ENCODE measurements at regions not wholly inside any gene's neighbourhood (a gene's known extent, or its start where the extent isn't known, plus 50 kb on each side); places are given as distances from the start of the nearest gene placed in this dataset.
"Not testable (repeated sequence)": the region's sequence is repeated elsewhere in the genome, so short reads cannot be mapped to it uniquely, and the experiment has no call there.

GRCh38 chr14:59044707-59045106, 143.8 kb upstream of the DAAM1 start:
- 95% methylated on average over 5 of the region's 6 CpGs for WGBS
- no peak overlapping the region for H3K9ac ChIP-seq (ENCODE audit: low read depth, low read length)
- no peaks in the 10 kb centered on the region for H3K4me1 ChIP-seq (ENCODE audit: insufficient read depth, low read length)
- no peaks in the 10 kb centered on the region for H3K9me3 ChIP-seq (ENCODE audit: insufficient read depth, low read depth, low read length)
- no peak overlapping the region for H3K27ac ChIP-seq (ENCODE audit: low read depth, low read length)
- H3K27me3 ChIP-seq (ENCODE audit: insufficient read depth, low read length), result no peaks in the 10 kb centered on the region
- no peaks in the 10 kb centered on the region for H3K36me3 ChIP-seq (ENCODE audit: insufficient read depth, low read length)
- H3K4me3 ChIP-seq (ENCODE audit: low read length), result no peak overlapping the region

- H3K27ac ChIP-seq (ENCODE audit: low read depth, low read length), result no peak overlapping the region
- 83% methylated on average over 2 of the region's 2 CpGs for WGBS
These were observed 141.7 kb upstream of the DAAM1 start for GRCh38 chr14:59046746-59047145.

GRCh38 chr14:59055006-59055405, 133.5 kb upstream of the DAAM1 start:
- Histone ChIP-seq H3K27me3 (ENCODE audit: insufficient read depth, low read length) (no peaks in the 10 kb centered on the region), H3K9ac (ENCODE audit: low read depth, low read length) (no peak overlapping the region), H3K27ac (ENCODE audit: low read depth, low read length) (no peak overlapping the region), H3K4me3 (ENCODE audit: low read length) (no peak overlapping the region), H3K4me1 (ENCODE audit: insufficient read depth, low read length) (no peaks in the 10 kb centered on the region), H3K36me3 (ENCODE audit: insufficient read depth, low read length) (no peaks in the 10 kb centered on the region), H3K9me3 (ENCODE audit: insufficient read depth, low read depth, low read length) (no peaks in the 10 kb centered on the region)
- 100% methylated on average over 1 of the region's 1 CpG for WGBS

More at GRCh38 chr14:59046746-59047145, 141.7 kb upstream of the DAAM1 start:
- no peaks in the 10 kb centered on the region for H3K4me1 ChIP-seq (ENCODE audit: insufficient read depth, low read length)
- no peak overlapping the region for H3K4me3 ChIP-seq (ENCODE audit: low read length)
- no peaks in the 10 kb centered on the region for H3K27me3 ChIP-seq (ENCODE audit: insufficient read depth, low read length)
- H3K36me3 ChIP-seq (ENCODE audit: insufficient read depth, low read length), result no peaks in the 10 kb centered on the region
- no peaks in the 10 kb centered on the region for H3K9me3 ChIP-seq (ENCODE audit: insufficient read depth, low read depth, low read length)
- no peak overlapping the region for H3K9ac ChIP-seq (ENCODE audit: low read depth, low read length)

- Histone ChIP-seq H3K9ac (ENCODE audit: low read depth, low read length) (no peak overlapping the region), H3K27me3 (ENCODE audit: insufficient read depth, low read length) (no peaks in the 10 kb centered on the region), H3K27ac (ENCODE audit: low read depth, low read length) (no peak overlapping the region), H3K4me1 (ENCODE audit: insufficient read depth, low read length) (no peaks in the 10 kb centered on the region), H3K36me3 (ENCODE audit: insufficient read depth, low read length) (no peaks in the 10 kb centered on the region), H3K9me3 (ENCODE audit: insufficient read depth, low read depth, low read length) (no peaks in the 10 kb centered on the region), H3K4me3 (ENCODE audit: low read length) (no peak overlapping the region)
These were observed 132.9 kb upstream of the DAAM1 start for GRCh38 chr14:59055439-59056045.

GRCh38 chr14:59057551-59057950, 130.9 kb upstream of the DAAM1 start:
- Histone ChIP-seq H3K4me3 (ENCODE audit: low read length) (no peak overlapping the region), H3K9me3 (ENCODE audit: insufficient read depth, low read depth, low read length) (no peaks in the 10 kb centered on the region), H3K36me3 (ENCODE audit: insufficient read depth, low read length) (no peaks in the 10 kb centered on the region), H3K27ac (ENCODE audit: low read depth, low read length) (no peak overlapping the region), H3K27me3 (ENCODE audit: insufficient read depth, low read length) (no peaks in the 10 kb centered on the region), H3K4me1 (ENCODE audit: insufficient read depth, low read length) (no peaks in the 10 kb centered on the region), H3K9ac (ENCODE audit: low read depth, low read length) (no peak overlapping the region)
- 100% methylated on average over 2 of the region's 2 CpGs for WGBS

GRCh38 chr14:59058776-59059175, 129.7 kb upstream of the DAAM1 start:
- H3K27ac ChIP-seq (ENCODE audit: low read depth, low read length); H3K9me3 ChIP-seq (ENCODE audit: insufficient read depth, low read depth, low read length); H3K36me3 ChIP-seq (ENCODE audit: insufficient read depth, low read length); H3K4me1 ChIP-seq (ENCODE audit: insufficient read depth, low read length); H3K27me3 ChIP-seq (ENCODE audit: insufficient read depth, low read length); H3K4me3 ChIP-seq (ENCODE audit: low read length); H3K9ac ChIP-seq (ENCODE audit: low read depth, low read length): not testable (repeated sequence)
- 97% methylated on average over 24 of the region's 30 CpGs for WGBS

- 95% methylated on average over 3 of the region's 3 CpGs for WGBS
- no peak overlapping the region for H3K4me3 ChIP-seq (ENCODE audit: low read length)
- H3K9ac ChIP-seq (ENCODE audit: low read depth, low read length), result no peak overlapping the region
- 0 out of 2 replicates have a peak, but pooled peaks cover 9% of the 10 kb centered on the region for H3K9me3 ChIP-seq (ENCODE audit: insufficient read depth, low read depth, low read length)
- no peak overlapping the region for H3K27ac ChIP-seq (ENCODE audit: low read depth, low read length)
- H3K27me3 ChIP-seq (ENCODE audit: insufficient read depth, low read length), result no peaks in the 10 kb centered on the region
- no peaks in the 10 kb centered on the region for H3K36me3 ChIP-seq (ENCODE audit: insufficient read depth, low read length)
- H3K4me1 ChIP-seq (ENCODE audit: insufficient read depth, low read length), result no peaks in the 10 kb centered on the region
These were observed 127.6 kb upstream of the DAAM1 start for GRCh38 chr14:59060841-59061240.

GRCh38 chr14:59061292-59061691, 127.2 kb upstream of the DAAM1 start:
- Histone ChIP-seq H3K9ac (ENCODE audit: low read depth, low read length) (no peak overlapping the region), H3K9me3 (ENCODE audit: insufficient read depth, low read depth, low read length) (0 out of 2 replicates have a peak, but pooled peaks cover 9% of the 10 kb centered on the region), H3K4me1 (ENCODE audit: insufficient read depth, low read length) (no peaks in the 10 kb centered on the region), H3K36me3 (ENCODE audit: insufficient read depth, low read length) (no peaks in the 10 kb centered on the region), H3K27me3 (ENCODE audit: insufficient read depth, low read length) (no peaks in the 10 kb centered on the region), H3K27ac (ENCODE audit: low read depth, low read length) (no peak overlapping the region), H3K4me3 (ENCODE audit: low read length) (no peak overlapping the region)
- 72% methylated on average over 3 of the region's 3 CpGs for WGBS

- Histone ChIP-seq H3K9ac (ENCODE audit: low read depth, low read length) (no peak overlapping the region), H3K9me3 (ENCODE audit: insufficient read depth, low read depth, low read length) (0 out of 2 replicates have a peak, but pooled peaks cover 9% of the 10 kb centered on the region), H3K27ac (ENCODE audit: low read depth, low read length) (no peak overlapping the region), H3K4me1 (ENCODE audit: insufficient read depth, low read length) (no peaks in the 10 kb centered on the region), H3K36me3 (ENCODE audit: insufficient read depth, low read length) (no peaks in the 10 kb centered on the region), H3K27me3 (ENCODE audit: insufficient read depth, low read length) (no peaks in the 10 kb centered on the region), H3K4me3 (ENCODE audit: low read length) (no peak overlapping the region)
- 100% methylated on average over 1 of the region's 2 CpGs for whole genome bisulfite sequencing
These were observed 125.2 kb upstream of the DAAM1 start for GRCh38 chr14:59063259-59063658.

- WGBS, result 86% methylated on average over 3 of the region's 4 CpGs
- Histone ChIP-seq H3K9me3 (ENCODE audit: insufficient read depth, low read depth, low read length) (0 out of 2 replicates have a peak, but pooled peaks cover 9% of the 10 kb centered on the region), H3K4me3 (ENCODE audit: low read length) (no peak overlapping the region), H3K4me1 (ENCODE audit: insufficient read depth, low read length) (no peaks in the 10 kb centered on the region), H3K36me3 (ENCODE audit: insufficient read depth, low read length) (no peaks in the 10 kb centered on the region), H3K27me3 (ENCODE audit: insufficient read depth, low read length) (no peaks in the 10 kb centered on the region), H3K9ac (ENCODE audit: low read depth, low read length) (no peak overlapping the region), H3K27ac (ENCODE audit: low read depth, low read length) (no peak overlapping the region)
These were observed 121.2 kb upstream of the DAAM1 start for GRCh38 chr14:59067127-59067894.

GRCh38 chr14:59069163-59069854, 119.2 kb upstream of the DAAM1 start:
- H3K4me3 ChIP-seq (ENCODE audit: low read length), result no peak overlapping the region
- H3K9ac ChIP-seq (ENCODE audit: low read depth, low read length), result no peak overlapping the region
- H3K27ac ChIP-seq (ENCODE audit: low read depth, low read length), result no peak overlapping the region
- no peaks in the 10 kb centered on the region for H3K9me3 ChIP-seq (ENCODE audit: insufficient read depth, low read depth, low read length)
- H3K36me3 ChIP-seq (ENCODE audit: insufficient read depth, low read length), result no peaks in the 10 kb centered on the region
- WGBS, result 85% methylated on average over 6 of the region's 9 CpGs
- H3K4me1 ChIP-seq (ENCODE audit: insufficient read depth, low read length), result no peaks in the 10 kb centered on the region
- H3K27me3 ChIP-seq (ENCODE audit: insufficient read depth, low read length), result no peaks in the 10 kb centered on the region

Data from HUES64 (cell line).